GM23338 (cell line): ENCODE measurements at regions not wholly inside any gene's neighbourhood (a gene's known extent, or its start where the extent isn't known, plus 50 kb on each side); places are given as distances from the start of the nearest gene placed in this dataset.

Experiments
- ATAC-seq: fragments of 200-7000 bp; cut with Tn5 transposase; 3 replicates; pipeline ENCODE4 v1.9.1; 2020
- DNase-seq: peaks from one replicate; pipeline ENCODE4 v3.0.0-alpha.2; 2015; ENCODE audit warnings: low spot score
- H2AFZ ChIP-seq: fragments of 200-600 bp; sonication (generic); 2 replicates; pipeline ENCODE4 v1.8.0; 2016; ENCODE audit warnings: antibody characterized with exemption, mild to moderate bottlenecking, moderate library complexity
- H3F3A ChIP-seq: fragments of 200-600 bp; sonication (generic); replicated peaks from 2 replicates; pipeline ENCODE4 v1.8.0; 2017; ENCODE audit warnings: antibody characterized with exemption, mixed run types, low read depth
- H3K27ac ChIP-seq: fragments of 200-600 bp; sonication (generic); 2 replicates; pipeline ENCODE4 v1.6.1; 2016; ENCODE audit warnings: low read depth
- H3K27me3 ChIP-seq: fragments of 200-600 bp; sonication (generic); 2 replicates; pipeline ENCODE4 v1.8.0; 2016; ENCODE audit warnings: mild to moderate bottlenecking, mixed run types, moderate library complexity; ENCODE audit not compliant: insufficient read depth
- H3K36me3 ChIP-seq: fragments of 200-600 bp; sonication (generic); 2 replicates; pipeline ENCODE4 v1.8.0; 2016; ENCODE audit warnings: mild to moderate bottlenecking; ENCODE audit not compliant: insufficient read depth
- H3K4me1 ChIP-seq: fragments of 200-600 bp; sonication (generic); 2 replicates; pipeline ENCODE4 v1.8.0; 2016; ENCODE audit warnings: mild to moderate bottlenecking, moderate library complexity; ENCODE audit not compliant: insufficient read depth
- H3K4me2 ChIP-seq: fragments of 200-600 bp; sonication (generic); 2 replicates; pipeline ENCODE4 v1.7.1; 2017; ENCODE audit warnings: mixed run types
- H3K4me3 ChIP-seq: fragments of 200-600 bp; sonication (generic); 2 replicates; pipeline ENCODE4 v1.6.1; 2016; ENCODE audit warnings: mixed run types
- H3K79me2 ChIP-seq: fragments of 200-600 bp; sonication (generic); replicated peaks from 2 replicates; pipeline ENCODE4 v1.8.0; 2017; ENCODE audit warnings: mild to moderate bottlenecking; ENCODE audit not compliant: insufficient read depth
- H3K9me2 ChIP-seq: fragments of 200-600 bp; sonication (generic); 2 replicates; pipeline ENCODE4 v1.8.0; 2017; ENCODE audit not compliant: insufficient read depth
- H4K20me1 ChIP-seq: fragments of 200-600 bp; sonication (generic); replicated peaks from 2 replicates; pipeline ENCODE4 v1.8.0; 2017; ENCODE audit warnings: mild to moderate bottlenecking; ENCODE audit not compliant: insufficient read depth
- H3K27ac Mint-ChIP-seq: 2 replicates; pipeline ENCODE4 v1.8.0; 2020; ENCODE audit warnings: inconsistent platforms, mild to moderate bottlenecking, moderate library complexity, mixed read lengths
- H3K27me3 Mint-ChIP-seq: 3 replicates; pipeline ENCODE4 v1.8.0; 2022; ENCODE audit warnings: low read depth, mild to moderate bottlenecking, moderate library complexity, mixed read lengths, inconsistent platforms; ENCODE audit not compliant: insufficient read depth, poor library complexity
- H3K36me3 Mint-ChIP-seq: 3 replicates; pipeline ENCODE4 v1.8.0; 2021; ENCODE audit warnings: low read depth, mild to moderate bottlenecking, inconsistent platforms, moderate library complexity, mixed read lengths
- H3K4me1 Mint-ChIP-seq: 3 replicates; pipeline ENCODE4 v1.8.0; 2020; ENCODE audit warnings: mild to moderate bottlenecking, inconsistent platforms, mixed read lengths
- H3K4me3 Mint-ChIP-seq: 3 replicates; pipeline ENCODE4 v1.8.0; 2021; ENCODE audit warnings: moderate library complexity, mild to moderate bottlenecking, inconsistent platforms, mixed read lengths
- H3K9me3 Mint-ChIP-seq: 3 replicates; pipeline ENCODE4 v1.8.0; 2020; ENCODE audit warnings: moderate library complexity, mild to moderate bottlenecking, inconsistent platforms, mixed read lengths
- CREB1 ChIP-seq: fragments of 250-450 bp; sonication (Bioruptor Pico); IDR thresholded peaks from 2 replicates; pipeline ENCODE4 v1.5.0; 2020; ENCODE audit warnings: low read depth, mild to moderate bottlenecking, moderate library complexity
- EZH2 ChIP-seq: fragments of 200-600 bp; sonication (generic); IDR thresholded peaks from one replicate; pipeline ENCODE4 v1.8.0; 2017; ENCODE audit warnings: antibody characterized with exemption, mild to moderate bottlenecking, low read depth; ENCODE audit not compliant: unreplicated experiment
- EZH2phosphoT487 ChIP-seq: fragments of 200-600 bp; sonication (generic); IDR thresholded peaks from one replicate; pipeline ENCODE4 v1.8.1; 2018; ENCODE audit warnings: antibody characterized with exemption; ENCODE audit not compliant: unreplicated experiment
- JUNB ChIP-seq: IDR thresholded peaks from one replicate; pipeline ENCODE4 v1.6.1; 2016; ENCODE audit warnings: antibody characterized with exemption; ENCODE audit not compliant: unreplicated experiment
- NANOG ChIP-seq: IDR thresholded peaks from 2 replicates; pipeline ENCODE4 v1.6.1; 2016; ENCODE audit warnings: antibody characterized with exemption, borderline replicate concordance
- POLR2AphosphoS5 ChIP-seq: IDR thresholded peaks from 2 replicates; pipeline ENCODE4 v1.6.1; 2016; ENCODE audit warnings: antibody characterized with exemption, low read depth
- STAT1 ChIP-seq: IDR thresholded peaks from one replicate; pipeline ENCODE4 v1.6.1; 2016; ENCODE audit warnings: antibody characterized with exemption; ENCODE audit not compliant: unreplicated experiment
- ZNF114 ChIP-seq: fragments of 250-450 bp; sonication (Bioruptor Pico); IDR thresholded peaks from 2 replicates; pipeline ENCODE4 v1.5.0; 2020; ENCODE audit warnings: mild to moderate bottlenecking, moderate library complexity
- ZNF331 ChIP-seq: fragments of 250-450 bp; sonication (Bioruptor Pico); IDR thresholded peaks from 2 replicates; pipeline ENCODE4 v1.5.0; 2020; ENCODE audit warnings: low read depth, mild to moderate bottlenecking, moderate library complexity
- TF ChIP-seq, protein P1 (sequence below): IDR thresholded peaks from one replicate; pipeline ENCODE4 v1.6.1; 2018; ENCODE audit warnings: antibody characterized with exemption; ENCODE audit not compliant: unreplicated experiment
- TF ChIP-seq, protein P2 (sequence below), 2 experiments: fragments of 200-600 bp in 1 of 2; sonication (generic) in 1 of 2; conservative IDR thresholded peaks; 2 replicates each; pipeline versions ENCODE4 v1.5.1 to v1.6.1; 2016 to 2017; ENCODE audit warnings: antibody characterized with exemption in 2 of 2, low read depth in 2 of 2, mild to moderate bottlenecking in 2 of 2, moderate library complexity in 1 of 2
- TF ChIP-seq, protein P3 (sequence below): fragments of 250-450 bp; sonication (Bioruptor Pico); IDR thresholded peaks from 2 replicates; pipeline ENCODE4 v1.5.0; 2020; ENCODE audit warnings: mild to moderate bottlenecking, moderate library complexity

DNA sequence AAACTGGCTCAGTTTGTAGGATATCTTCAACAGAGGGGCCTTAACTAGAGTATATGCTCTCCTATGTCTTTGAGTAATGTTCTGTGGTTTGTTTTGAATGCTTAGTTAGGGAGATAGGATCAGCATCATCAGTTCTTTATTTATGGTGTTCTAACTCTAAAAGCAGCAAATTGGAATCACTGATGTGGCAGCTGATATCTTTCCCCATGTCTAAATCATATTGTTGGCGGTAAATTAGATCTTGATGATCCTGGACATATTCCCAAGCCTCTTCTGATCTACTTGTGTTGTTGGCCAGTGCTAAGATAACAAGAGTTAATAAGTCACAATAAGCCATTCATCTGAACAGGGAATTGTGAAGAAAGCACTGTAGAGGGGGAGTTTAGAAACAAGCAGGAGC is 332.4 kb upstream of the DAB2 start:
- no peaks in the 10 kb centered on the region for H3K79me2 ChIP-seq
- Mint-ChIP-seq H3K27me3 (no peaks in the 10 kb centered on the region), H3K9me3 (0 out of 3 replicates have a peak, but pooled peaks cover 3% of the 10 kb centered on the region), H3K27ac (no peak overlapping the region), H3K4me1 (no peaks in the 10 kb centered on the region), H3K4me3 (no peak overlapping the region), H3K36me3 (no peaks in the 10 kb centered on the region)
- H3K27me3 ChIP-seq: no peaks in the 10 kb centered on the region
- H4K20me1 ChIP-seq: no peaks in the 10 kb centered on the region
- no peaks in the 10 kb centered on the region for H3K36me3 ChIP-seq
- H3K4me3 ChIP-seq: no peak overlapping the region
- TF ChIP-seq, protein P1, sequence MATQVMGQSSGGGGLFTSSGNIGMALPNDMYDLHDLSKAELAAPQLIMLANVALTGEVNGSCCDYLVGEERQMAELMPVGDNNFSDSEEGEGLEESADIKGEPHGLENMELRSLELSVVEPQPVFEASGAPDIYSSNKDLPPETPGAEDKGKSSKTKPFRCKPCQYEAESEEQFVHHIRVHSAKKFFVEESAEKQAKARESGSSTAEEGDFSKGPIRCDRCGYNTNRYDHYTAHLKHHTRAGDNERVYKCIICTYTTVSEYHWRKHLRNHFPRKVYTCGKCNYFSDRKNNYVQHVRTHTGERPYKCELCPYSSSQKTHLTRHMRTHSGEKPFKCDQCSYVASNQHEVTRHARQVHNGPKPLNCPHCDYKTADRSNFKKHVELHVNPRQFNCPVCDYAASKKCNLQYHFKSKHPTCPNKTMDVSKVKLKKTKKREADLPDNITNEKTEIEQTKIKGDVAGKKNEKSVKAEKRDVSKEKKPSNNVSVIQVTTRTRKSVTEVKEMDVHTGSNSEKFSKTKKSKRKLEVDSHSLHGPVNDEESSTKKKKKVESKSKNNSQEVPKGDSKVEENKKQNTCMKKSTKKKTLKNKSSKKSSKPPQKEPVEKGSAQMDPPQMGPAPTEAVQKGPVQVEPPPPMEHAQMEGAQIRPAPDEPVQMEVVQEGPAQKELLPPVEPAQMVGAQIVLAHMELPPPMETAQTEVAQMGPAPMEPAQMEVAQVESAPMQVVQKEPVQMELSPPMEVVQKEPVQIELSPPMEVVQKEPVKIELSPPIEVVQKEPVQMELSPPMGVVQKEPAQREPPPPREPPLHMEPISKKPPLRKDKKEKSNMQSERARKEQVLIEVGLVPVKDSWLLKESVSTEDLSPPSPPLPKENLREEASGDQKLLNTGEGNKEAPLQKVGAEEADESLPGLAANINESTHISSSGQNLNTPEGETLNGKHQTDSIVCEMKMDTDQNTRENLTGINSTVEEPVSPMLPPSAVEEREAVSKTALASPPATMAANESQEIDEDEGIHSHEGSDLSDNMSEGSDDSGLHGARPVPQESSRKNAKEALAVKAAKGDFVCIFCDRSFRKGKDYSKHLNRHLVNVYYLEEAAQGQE: no peak
- TF ChIP-seq ZNF114 (no peak), EZH2 (no peak), EZH2phosphoT487 (no peak), ZNF331 (no peak), JUNB (no peak), POLR2AphosphoS5 (no peak), CREB1 (CRISPR knock-in tag) (no peak), NANOG (no peak), STAT1 (no peak)
- TF ChIP-seq, protein P2, sequence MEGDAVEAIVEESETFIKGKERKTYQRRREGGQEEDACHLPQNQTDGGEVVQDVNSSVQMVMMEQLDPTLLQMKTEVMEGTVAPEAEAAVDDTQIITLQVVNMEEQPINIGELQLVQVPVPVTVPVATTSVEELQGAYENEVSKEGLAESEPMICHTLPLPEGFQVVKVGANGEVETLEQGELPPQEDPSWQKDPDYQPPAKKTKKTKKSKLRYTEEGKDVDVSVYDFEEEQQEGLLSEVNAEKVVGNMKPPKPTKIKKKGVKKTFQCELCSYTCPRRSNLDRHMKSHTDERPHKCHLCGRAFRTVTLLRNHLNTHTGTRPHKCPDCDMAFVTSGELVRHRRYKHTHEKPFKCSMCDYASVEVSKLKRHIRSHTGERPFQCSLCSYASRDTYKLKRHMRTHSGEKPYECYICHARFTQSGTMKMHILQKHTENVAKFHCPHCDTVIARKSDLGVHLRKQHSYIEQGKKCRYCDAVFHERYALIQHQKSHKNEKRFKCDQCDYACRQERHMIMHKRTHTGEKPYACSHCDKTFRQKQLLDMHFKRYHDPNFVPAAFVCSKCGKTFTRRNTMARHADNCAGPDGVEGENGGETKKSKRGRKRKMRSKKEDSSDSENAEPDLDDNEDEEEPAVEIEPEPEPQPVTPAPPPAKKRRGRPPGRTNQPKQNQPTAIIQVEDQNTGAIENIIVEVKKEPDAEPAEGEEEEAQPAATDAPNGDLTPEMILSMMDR (conservative IDR thresholded peaks at IDR 0.05; ENCODE audit: low read depth in 2 of 2): no peak
- TF ChIP-seq, protein P3, sequence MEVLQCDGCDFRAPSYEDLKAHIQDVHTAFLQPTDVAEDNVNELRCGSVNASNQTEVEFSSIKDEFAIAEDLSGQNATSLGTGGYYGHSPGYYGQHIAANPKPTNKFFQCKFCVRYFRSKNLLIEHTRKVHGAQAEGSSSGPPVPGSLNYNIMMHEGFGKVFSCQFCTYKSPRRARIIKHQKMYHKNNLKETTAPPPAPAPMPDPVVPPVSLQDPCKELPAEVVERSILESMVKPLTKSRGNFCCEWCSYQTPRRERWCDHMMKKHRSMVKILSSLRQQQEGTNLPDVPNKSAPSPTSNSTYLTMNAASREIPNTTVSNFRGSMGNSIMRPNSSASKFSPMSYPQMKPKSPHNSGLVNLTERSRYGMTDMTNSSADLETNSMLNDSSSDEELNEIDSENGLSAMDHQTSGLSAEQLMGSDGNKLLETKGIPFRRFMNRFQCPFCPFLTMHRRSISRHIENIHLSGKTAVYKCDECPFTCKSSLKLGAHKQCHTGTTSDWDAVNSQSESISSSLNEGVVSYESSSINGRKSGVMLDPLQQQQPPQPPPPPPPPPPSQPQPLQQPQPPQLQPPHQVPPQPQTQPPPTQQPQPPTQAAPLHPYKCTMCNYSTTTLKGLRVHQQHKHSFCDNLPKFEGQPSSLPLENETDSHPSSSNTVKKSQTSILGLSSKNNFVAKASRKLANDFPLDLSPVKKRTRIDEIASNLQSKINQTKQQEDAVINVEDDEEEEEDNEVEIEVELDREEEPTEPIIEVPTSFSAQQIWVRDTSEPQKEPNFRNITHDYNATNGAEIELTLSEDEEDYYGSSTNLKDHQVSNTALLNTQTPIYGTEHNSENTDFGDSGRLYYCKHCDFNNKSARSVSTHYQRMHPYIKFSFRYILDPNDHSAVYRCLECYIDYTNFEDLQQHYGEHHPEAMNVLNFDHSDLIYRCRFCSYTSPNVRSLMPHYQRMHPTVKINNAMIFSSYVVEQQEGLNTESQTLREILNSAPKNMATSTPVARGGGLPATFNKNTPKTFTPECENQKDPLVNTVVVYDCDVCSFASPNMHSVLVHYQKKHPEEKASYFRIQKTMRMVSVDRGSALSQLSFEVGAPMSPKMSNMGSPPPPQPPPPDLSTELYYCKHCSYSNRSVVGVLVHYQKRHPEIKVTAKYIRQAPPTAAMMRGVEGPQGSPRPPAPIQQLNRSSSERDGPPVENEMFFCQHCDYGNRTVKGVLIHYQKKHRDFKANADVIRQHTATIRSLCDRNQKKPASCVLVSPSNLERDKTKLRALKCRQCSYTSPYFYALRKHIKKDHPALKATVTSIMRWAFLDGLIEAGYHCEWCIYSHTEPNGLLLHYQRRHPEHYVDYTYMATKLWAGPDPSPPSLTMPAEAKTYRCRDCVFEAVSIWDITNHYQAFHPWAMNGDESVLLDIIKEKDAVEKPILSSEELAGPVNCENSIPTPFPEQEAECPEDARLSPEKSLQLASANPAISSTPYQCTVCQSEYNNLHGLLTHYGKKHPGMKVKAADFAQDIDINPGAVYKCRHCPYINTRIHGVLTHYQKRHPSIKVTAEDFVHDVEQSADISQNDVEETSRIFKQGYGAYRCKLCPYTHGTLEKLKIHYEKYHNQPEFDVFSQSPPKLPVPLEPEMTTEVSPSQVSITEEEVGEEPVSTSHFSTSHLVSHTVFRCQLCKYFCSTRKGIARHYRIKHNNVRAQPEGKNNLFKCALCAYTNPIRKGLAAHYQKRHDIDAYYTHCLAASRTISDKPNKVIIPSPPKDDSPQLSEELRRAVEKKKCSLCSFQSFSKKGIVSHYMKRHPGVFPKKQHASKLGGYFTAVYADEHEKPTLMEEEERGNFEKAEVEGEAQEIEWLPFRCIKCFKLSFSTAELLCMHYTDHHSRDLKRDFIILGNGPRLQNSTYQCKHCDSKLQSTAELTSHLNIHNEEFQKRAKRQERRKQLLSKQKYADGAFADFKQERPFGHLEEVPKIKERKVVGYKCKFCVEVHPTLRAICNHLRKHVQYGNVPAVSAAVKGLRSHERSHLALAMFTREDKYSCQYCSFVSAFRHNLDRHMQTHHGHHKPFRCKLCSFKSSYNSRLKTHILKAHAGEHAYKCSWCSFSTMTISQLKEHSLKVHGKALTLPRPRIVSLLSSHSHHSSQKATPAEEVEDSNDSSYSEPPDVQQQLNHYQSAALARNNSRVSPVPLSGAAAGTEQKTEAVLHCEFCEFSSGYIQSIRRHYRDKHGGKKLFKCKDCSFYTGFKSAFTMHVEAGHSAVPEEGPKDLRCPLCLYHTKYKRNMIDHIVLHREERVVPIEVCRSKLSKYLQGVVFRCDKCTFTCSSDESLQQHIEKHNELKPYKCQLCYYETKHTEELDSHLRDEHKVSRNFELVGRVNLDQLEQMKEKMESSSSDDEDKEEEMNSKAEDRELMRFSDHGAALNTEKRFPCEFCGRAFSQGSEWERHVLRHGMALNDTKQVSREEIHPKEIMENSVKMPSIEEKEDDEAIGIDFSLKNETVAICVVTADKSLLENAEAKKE (CRISPR knock-in tag): no peak
- no peak for ATAC-seq
- H3K9me2 ChIP-seq: no peaks in the 10 kb centered on the region
- H2AFZ ChIP-seq: no peak overlapping the region
- H3F3A ChIP-seq: no peaks in the 10 kb centered on the region
- DNase-seq: no peak
- no peak overlapping the region for H3K27ac ChIP-seq
- no peaks in the 10 kb centered on the region for H3K4me1 ChIP-seq
- H3K4me2 ChIP-seq: no peak overlapping the region
